Heart right ventricle (tissue), 16 donors: ENCODE measurements at regions not wholly inside any gene's neighbourhood (a gene's known extent, or its start where the extent isn't known, plus 50 kb on each side); places are given as distances from the start of the nearest gene placed in this dataset.

Source experiments
- ATAC-seq, 8 donors: fragments of 200-7000 bp; cut with Tn5 transposase; one replicate each; pipeline ENCODE4 v1.9.1; 2020; ENCODE audit warnings: mild to moderate bottlenecking in 8 of 8, moderate library complexity in 8 of 8, moderate number of reproducible peaks in 1 of 8
- DNase-seq, 2 donors: peaks; one replicate each; pipeline ENCODE4 v3.0.0-alpha.2; 2020
- H3K27ac ChIP-seq, 10 donors: fragments of 200-600 bp; sonication (generic) in 2 of 10; one replicate each; pipeline versions ENCODE4 v1.5.0 to v1.8.0; 2020 to 2022; ENCODE audit warnings: mild to moderate bottlenecking in 3 of 10
- H3K27me3 ChIP-seq, 7 donors: fragments of 200-600 bp; one replicate each; pipeline ENCODE4 v1.8.0; 2021 to 2022; ENCODE audit warnings: mild to moderate bottlenecking in 2 of 7
- H3K36me3 ChIP-seq, 9 donors: fragments of 200-600 bp; sonication (generic) in 1 of 9; one replicate each; pipeline versions ENCODE4 v1.5.0 to v1.8.0; 2020 to 2022; ENCODE audit warnings: mild to moderate bottlenecking in 2 of 9
- H3K4me1 ChIP-seq, 9 donors: fragments of 200-600 bp; sonication (generic) in 1 of 9; one replicate each; pipeline versions ENCODE4 v1.5.0 to v1.8.0; 2020 to 2022; ENCODE audit warnings: mild to moderate bottlenecking in 4 of 9
- H3K4me3 ChIP-seq, 10 donors: fragments of 200-600 bp; sonication (generic) in 2 of 10; one replicate each; pipeline versions ENCODE4 v1.5.0 to v1.8.0; 2020 to 2022; ENCODE audit warnings: mild to moderate bottlenecking in 7 of 10, moderate library complexity in 2 of 10
- H3K9me3 ChIP-seq, 11 donors: fragments of 200-600 bp in 10 of 11; sonication (generic) in 2 of 11; one replicate each; pipeline versions ENCODE4 v1.5.0 to v1.8.0; 2013 to 2022; ENCODE audit warnings: mild to moderate bottlenecking in 2 of 11, control low read depth in 1 of 11, moderate library complexity in 1 of 11
- CTCF ChIP-seq, 9 donors: fragments of 200-600 bp; sonication (generic) in 2 of 9; IDR thresholded peaks; one replicate each; pipeline versions ENCODE4 v1.5.0 to v1.8.0; 2021 to 2022; ENCODE audit warnings: antibody characterized with exemption in 9 of 9, mild to moderate bottlenecking in 5 of 9, moderate library complexity in 1 of 9
- WGBS, 2 donors: extraction: QIAGEN DNeasy Blood & Tissue Kit; methylation state at CpG; one replicate each; pipeline ENCODE4 v1.1.7; 2013; ENCODE audit warnings: inconsistent platforms in 1 of 2; 5-methylcytosine and 5-hydroxymethylcytosine counted together
- intact Hi-C, 10 donors: fragments of 100-400 bp; cut with DNase I; formaldehyde crosslinking; loops; one replicate each; pipeline versions ENCODE4 v1.11.1 to v1.14.2; 2022
- donor health status: Arrhythmogenic right ventricular cardiomyopathy.
- donor health status: ischemic (EF 13 %, LVEDD 7.1; RV severe dilation, severe dysfunction).
- donor health status: healthy with polysubstance abuse.
- donor health status: DM: no; HTN: yes; CAD: no.
- donor health status: DM: no; HTN: no; CAD: no.
- donor health status: ischemic (EF 25% LVEDD 6.9; RV normal size, moderate dysfunction).
- donor health status: ischemic (EF 25% LVEDD 5.7; RV mildly dilated, moderate dysfunction).
- donor health status: healthy.
- donor health status: DM: yes; HTN: yes; CAD: no.
- donor health status: Ischemic cardiomyopathy.
- donor health status: ischemic (EF 35%, LVEDD 5.7; RV mildly dilated, moderate dysfunction).
- donor health status: nonischemic (EF 11% LVEDD 7.7; RV severe dilation, severe dysfunction).
- donor health status: DM: yes; HTN: yes; CAD: no.
- donor health status: PGD.
- donor health status: ischemic (EF 29% LVEDD 5.4; RV normal size, mild dysfunction).
- donor health status: nonischemic (EF 23%, LVEDD 6.1; RV moderate dilation, normal function).

GRCh38 chr18:37684590-37684989, 119.0 kb upstream of the CELF4 start:
- H3K27me3 ChIP-seq, result peaks cover 0 to 14% (median 5%) of the 10 kb centered on the region in 7 donors
- intact Hi-C loops, result no loop called here
- no peak for ATAC-seq
- WGBS, 2 donors, result 51 to 64% methylated on average over 3 of the region's 3 CpGs
- H3K9me3 ChIP-seq, result peaks cover 0 to under 1% (median 0%) of the 10 kb centered on the region in 11 donors
- H3K36me3 ChIP-seq, result no peaks in the 10 kb centered on the region
- no peak overlapping the region for H3K27ac ChIP-seq
- no peak overlapping the region for H3K4me3 ChIP-seq
- no peak for TF ChIP-seq CTCF (IDR thresholded peaks at IDR 0.05)
- no peak for DNase-seq
- no peaks in the 10 kb centered on the region for H3K4me1 ChIP-seq

- 80 to 87% methylated on average over 5 of the region's 5 CpGs for WGBS, 2 donors
- intact Hi-C loops, result no loop called here
- H3K36me3 ChIP-seq, result no peaks in the 10 kb centered on the region
- peaks cover 0 to 5% (median 0%) of the 10 kb centered on the region in 11 donors for H3K9me3 ChIP-seq
- H3K27me3 ChIP-seq, result peaks cover 0 to 14% (median 5%) of the 10 kb centered on the region in 7 donors
- ATAC-seq, result no peak
- H3K4me3 ChIP-seq, result no peak overlapping the region
- no peak for TF ChIP-seq CTCF (IDR thresholded peaks at IDR 0.05)
- no peaks in the 10 kb centered on the region for H3K4me1 ChIP-seq
- no peak for DNase-seq
- no peak overlapping the region for H3K27ac ChIP-seq
Measured at GRCh38 chr18:37684183-37684582, 118.6 kb upstream of the CELF4 start.

- 29 to 42% methylated on average over 3 of the region's 3 CpGs for WGBS, 2 donors
- no peak for ATAC-seq
- Histone ChIP-seq H3K4me3 (no peak overlapping the region), H3K27me3 (peaks cover 0 to 22% (median 5%) of the 10 kb centered on the region in 7 donors), H3K4me1 (no peaks in the 10 kb centered on the region), H3K9me3 (peaks cover 0 to 7% (median 0%) of the 10 kb centered on the region in 11 donors), H3K27ac (no peak overlapping the region), H3K36me3 (no peaks in the 10 kb centered on the region)
- intact Hi-C loops, result no loop called here
- TF ChIP-seq CTCF (IDR thresholded peaks at IDR 0.05), result no peak
- no peak for DNase-seq
Measured at GRCh38 chr18:37680911-37681310, 115.3 kb upstream of the CELF4 start.

GRCh38 chr18:37676276-37676675, 110.7 kb upstream of the CELF4 start:
- DNase-seq (no peak), ATAC-seq (no peak)
- no peaks in the 10 kb centered on the region for H3K4me1 ChIP-seq
- intact Hi-C loops, result no loop called here
- TF ChIP-seq CTCF (IDR thresholded peaks at IDR 0.05), result no peak
- peaks cover 0 to 14% (median 0%) of the 10 kb centered on the region in 11 donors for H3K9me3 ChIP-seq
- no peaks in the 10 kb centered on the region for H3K36me3 ChIP-seq
- H3K27me3 ChIP-seq, result peaks cover 0 to 13% (median 0%) of the 10 kb centered on the region in 7 donors
- H3K4me3 ChIP-seq, result no peak overlapping the region
- 89 to 91% methylated on average over 1 of the region's 1 CpG for WGBS, 2 donors
- H3K27ac ChIP-seq, result no peak overlapping the region
